ENCODE measurements at regions not wholly inside any gene's neighbourhood (a gene's known extent, or its start where the extent isn't known, plus 50 kb on each side); places are given as distances from the start of the nearest gene placed in this dataset.

DNA sequence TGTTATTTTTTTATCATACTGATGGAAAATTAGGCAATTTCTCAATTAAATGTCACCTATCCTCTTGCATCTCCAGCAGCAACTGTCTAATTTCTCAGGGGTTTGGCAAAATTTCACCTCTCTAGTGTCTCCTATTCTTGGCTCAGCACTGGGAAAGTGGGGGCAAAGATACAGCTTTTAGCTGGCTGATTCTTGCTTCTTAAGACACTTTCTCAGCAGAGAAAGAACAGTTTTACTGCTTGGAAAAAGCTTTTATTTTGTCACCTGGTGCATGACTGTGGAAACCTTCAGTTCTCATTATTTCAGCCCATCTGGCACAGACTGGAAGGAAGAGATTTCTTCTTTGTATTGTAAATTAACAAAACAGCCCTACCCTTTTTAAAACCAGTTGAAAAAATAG is 283.6 kb upstream of the SGCD start:
- no peak for TF ChIP-seq CTCF (IDR thresholded peaks at IDR 0.05)
- Mint-ChIP-seq H3K27ac (no peak overlapping the region), H3K4me1 (ENCODE audit: low read depth) (no peaks in the 10 kb centered on the region), H3K27me3 (no peaks in the 10 kb centered on the region), H3K36me3 (ENCODE audit: low read depth) (no peaks in the 10 kb centered on the region), H3K4me3 (no peak overlapping the region), H3K9me3 (no peaks in the 10 kb centered on the region)
- CTCF ChIA-PET, result no interaction called here
- ATAC-seq (no peak), DNase-seq (no peak)
- intact Hi-C loops (cut with micrococcal nuclease), result no loop called here
- POLR2A ChIA-PET, result no interaction called here

- H3K4me3 Mint-ChIP-seq, result no peak overlapping the region
- H3K27ac Mint-ChIP-seq, result no peak overlapping the region
- intact Hi-C loops (cut with micrococcal nuclease), result no loop called here
- TF ChIP-seq CTCF (IDR thresholded peaks at IDR 0.05), result no peak
- H3K36me3 Mint-ChIP-seq (ENCODE audit: low read depth), result no peaks in the 10 kb centered on the region
- CTCF ChIA-PET, result no interaction called here
- H3K9me3 Mint-ChIP-seq, result no peaks in the 10 kb centered on the region
- peaks cover 3% of the 10 kb centered on the region for H3K27me3 Mint-ChIP-seq
- H3K4me1 Mint-ChIP-seq (ENCODE audit: low read depth), result no peaks in the 10 kb centered on the region
- POLR2A ChIA-PET, result no interaction called here
- DNase-seq, result no peak
- ATAC-seq, result no peak
Measured at GRCh38 chr5:156051972-156052371, 275.0 kb upstream of the SGCD start.

GRCh38 chr5:156052656-156053055 is 274.3 kb upstream of the SGCD start:
- CTCF ChIA-PET, result no interaction called here
- H3K36me3 Mint-ChIP-seq (ENCODE audit: low read depth), result no peaks in the 10 kb centered on the region
- no peaks in the 10 kb centered on the region for H3K9me3 Mint-ChIP-seq
- DNase-seq (no peak), ATAC-seq (no peak)
- intact Hi-C loops (cut with micrococcal nuclease), result no loop called here
- H3K27ac Mint-ChIP-seq, result no peak overlapping the region
- TF ChIP-seq CTCF (IDR thresholded peaks at IDR 0.05), result no peak
- H3K4me3 Mint-ChIP-seq, result no peak overlapping the region
- H3K4me1 Mint-ChIP-seq (ENCODE audit: low read depth), result no peaks in the 10 kb centered on the region
- peaks cover 8% of the 10 kb centered on the region for H3K27me3 Mint-ChIP-seq
- POLR2A ChIA-PET, result no interaction called here

DNA sequence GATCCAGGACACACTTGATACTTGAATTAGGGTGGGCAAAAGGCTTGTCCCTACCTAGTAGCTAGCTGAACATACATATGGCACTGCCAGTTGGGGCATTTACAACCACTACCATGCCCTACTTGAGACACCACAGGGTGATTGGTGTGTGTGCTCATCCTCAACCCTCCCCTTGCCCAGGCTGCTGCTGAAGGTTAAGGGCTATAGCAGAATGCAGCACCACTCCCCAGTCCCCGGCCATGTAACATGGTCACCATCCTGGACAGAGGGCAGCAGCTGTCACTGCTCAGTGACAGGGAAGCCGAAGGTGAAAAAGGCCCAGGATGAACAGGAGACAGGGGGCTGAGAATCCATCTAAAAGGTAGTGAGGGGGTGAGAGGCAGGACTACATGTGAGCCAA is 273.9 kb upstream of the SGCD start:
- CTCF ChIA-PET, result no interaction called here
- H3K27ac Mint-ChIP-seq, result no peak overlapping the region
- intact Hi-C loops (cut with micrococcal nuclease), result no loop called here
- H3K27me3 Mint-ChIP-seq, result peaks cover 9% of the 10 kb centered on the region
- ATAC-seq (no peak), DNase-seq (no peak)
- no peak for TF ChIP-seq CTCF (IDR thresholded peaks at IDR 0.05)
- no peak overlapping the region for H3K4me3 Mint-ChIP-seq
- no peaks in the 10 kb centered on the region for H3K4me1 Mint-ChIP-seq (ENCODE audit: low read depth)
- no peaks in the 10 kb centered on the region for H3K9me3 Mint-ChIP-seq
- POLR2A ChIA-PET, result no interaction called here
- H3K36me3 Mint-ChIP-seq (ENCODE audit: low read depth), result no peaks in the 10 kb centered on the region

GRCh38 chr5:156076912-156077311 is 250.1 kb upstream of the SGCD start:
- DNase-seq (no peak), ATAC-seq (no peak)
- Mint-ChIP-seq H3K4me3 (no peak overlapping the region), H3K9me3 (peaks cover 7% of the 10 kb centered on the region), H3K4me1 (ENCODE audit: low read depth) (no peaks in the 10 kb centered on the region), H3K36me3 (ENCODE audit: low read depth) (no peaks in the 10 kb centered on the region), H3K27ac (no peak overlapping the region), H3K27me3 (no peaks in the 10 kb centered on the region)
- intact Hi-C loops (cut with micrococcal nuclease), result no loop called here
- POLR2A ChIA-PET, result no interaction called here
- TF ChIP-seq CTCF (IDR thresholded peaks at IDR 0.05), result no peak
- CTCF ChIA-PET, result no interaction called here

All from activated CD8-positive, alpha-beta T cell treated with anti-CD3 and anti-CD28 coated beads for 36 hours (primary cell).